ENCODE measurements at regions not wholly inside any gene's neighbourhood (a gene's known extent, or its start where the extent isn't known, plus 50 kb on each side); places are given as distances from the start of the nearest gene placed in this dataset.

- H3K4me1 Mint-ChIP-seq = no peaks in the 10 kb centered on the region
- H3K27ac Mint-ChIP-seq = no peak overlapping the region
- H3K36me3 Mint-ChIP-seq = no peaks in the 10 kb centered on the region
- H3K9me3 Mint-ChIP-seq = no peaks in the 10 kb centered on the region
- DNase-seq = no peak
- no peak overlapping the region for H3K4me3 Mint-ChIP-seq
- no peaks in the 10 kb centered on the region for H3K27me3 Mint-ChIP-seq
Observed at GRCh38 chr1:59096501-59096900, 200.4 kb upstream of the FGGY start.

- Mint-ChIP-seq H3K27me3 (no peaks in the 10 kb centered on the region), H3K9me3 (no peaks in the 10 kb centered on the region), H3K27ac (no peak overlapping the region), H3K4me3 (no peak overlapping the region), H3K36me3 (no peaks in the 10 kb centered on the region), H3K4me1 (no peaks in the 10 kb centered on the region)
- no peak for DNase-seq
Observed at GRCh38 chr1:59098655-59099054, 198.2 kb upstream of the FGGY start.

GRCh38 chr1:59100708-59101374 is 196.1 kb upstream of the FGGY start:
- H3K27me3 Mint-ChIP-seq = no peaks in the 10 kb centered on the region
- DNase-seq = no peak
- H3K9me3 Mint-ChIP-seq = no peaks in the 10 kb centered on the region
- no peak overlapping the region for H3K27ac Mint-ChIP-seq
- H3K4me3 Mint-ChIP-seq = no peak overlapping the region
- no peaks in the 10 kb centered on the region for H3K36me3 Mint-ChIP-seq
- no peaks in the 10 kb centered on the region for H3K4me1 Mint-ChIP-seq

GRCh38 chr1:59101518-59101917 is 195.4 kb upstream of the FGGY start:
- no peaks in the 10 kb centered on the region for H3K27me3 Mint-ChIP-seq
- no peak for DNase-seq
- H3K27ac Mint-ChIP-seq = no peak overlapping the region
- no peaks in the 10 kb centered on the region for H3K9me3 Mint-ChIP-seq
- H3K4me1 Mint-ChIP-seq = no peaks in the 10 kb centered on the region
- no peaks in the 10 kb centered on the region for H3K36me3 Mint-ChIP-seq
- no peak overlapping the region for H3K4me3 Mint-ChIP-seq

GRCh38 chr1:59103457-59103856 is 193.4 kb upstream of the FGGY start:
- Mint-ChIP-seq H3K27me3 (no peaks in the 10 kb centered on the region), H3K36me3 (no peaks in the 10 kb centered on the region), H3K27ac (no peak overlapping the region), H3K9me3 (no peaks in the 10 kb centered on the region), H3K4me3 (no peak overlapping the region), H3K4me1 (no peaks in the 10 kb centered on the region)
- no peak for DNase-seq

GRCh38 chr1:59104191-59104760 is 192.6 kb upstream of the FGGY start:
- Mint-ChIP-seq H3K9me3 (no peaks in the 10 kb centered on the region), H3K27me3 (no peaks in the 10 kb centered on the region), H3K4me1 (no peaks in the 10 kb centered on the region), H3K36me3 (no peaks in the 10 kb centered on the region), H3K4me3 (no peak overlapping the region), H3K27ac (no peak overlapping the region)
- DNase-seq = no peak

- Mint-ChIP-seq H3K27ac (no peak overlapping the region), H3K27me3 (no peaks in the 10 kb centered on the region), H3K4me3 (no peak overlapping the region), H3K9me3 (no peaks in the 10 kb centered on the region), H3K36me3 (no peaks in the 10 kb centered on the region), H3K4me1 (no peaks in the 10 kb centered on the region)
- DNase-seq = no peak
Observed at GRCh38 chr1:59105548-59106507, 191.1 kb upstream of the FGGY start.

GRCh38 chr1:59107516-59107915 is 189.4 kb upstream of the FGGY start:
- no peaks in the 10 kb centered on the region for H3K36me3 Mint-ChIP-seq
- H3K27ac Mint-ChIP-seq = no peak overlapping the region
- H3K4me3 Mint-ChIP-seq = no peak overlapping the region
- H3K9me3 Mint-ChIP-seq = no peaks in the 10 kb centered on the region
- no peaks in the 10 kb centered on the region for H3K4me1 Mint-ChIP-seq
- H3K27me3 Mint-ChIP-seq = no peaks in the 10 kb centered on the region
- DNase-seq = no peak

- no peak for DNase-seq
- Mint-ChIP-seq H3K4me1 (no peaks in the 10 kb centered on the region), H3K36me3 (no peaks in the 10 kb centered on the region), H3K27ac (no peak overlapping the region), H3K9me3 (no peaks in the 10 kb centered on the region), H3K27me3 (no peaks in the 10 kb centered on the region), H3K4me3 (no peak overlapping the region)
Observed at GRCh38 chr1:59107916-59108315, 189.0 kb upstream of the FGGY start.

- Mint-ChIP-seq H3K27me3 (no peaks in the 10 kb centered on the region), H3K36me3 (no peaks in the 10 kb centered on the region), H3K4me3 (no peak overlapping the region), H3K27ac (no peak overlapping the region), H3K9me3 (no peaks in the 10 kb centered on the region), H3K4me1 (no peaks in the 10 kb centered on the region)
- no peak for DNase-seq
Observed at GRCh38 chr1:59108481-59109317, 188.2 kb upstream of the FGGY start.

- H3K27ac Mint-ChIP-seq = no peak overlapping the region
- no peaks in the 10 kb centered on the region for H3K27me3 Mint-ChIP-seq
- no peak for DNase-seq
- H3K4me3 Mint-ChIP-seq = no peak overlapping the region
- no peaks in the 10 kb centered on the region for H3K9me3 Mint-ChIP-seq
- no peaks in the 10 kb centered on the region for H3K4me1 Mint-ChIP-seq
- no peaks in the 10 kb centered on the region for H3K36me3 Mint-ChIP-seq
Observed at GRCh38 chr1:59110271-59110670, 186.6 kb upstream of the FGGY start.

- Mint-ChIP-seq H3K4me3 (no peak overlapping the region), H3K27ac (no peak overlapping the region), H3K27me3 (no peaks in the 10 kb centered on the region), H3K36me3 (no peaks in the 10 kb centered on the region), H3K4me1 (peaks cover 4% of the 10 kb centered on the region), H3K9me3 (no peaks in the 10 kb centered on the region)
- no peak for DNase-seq
Observed at GRCh38 chr1:59113876-59114457, 182.9 kb upstream of the FGGY start.

GRCh38 chr1:59115865-59116264 is 181.0 kb upstream of the FGGY start:
- no peak for DNase-seq
- H3K27ac Mint-ChIP-seq = no peak overlapping the region
- H3K4me3 Mint-ChIP-seq = no peak overlapping the region
- peaks cover 4% of the 10 kb centered on the region for H3K4me1 Mint-ChIP-seq
- no peaks in the 10 kb centered on the region for H3K27me3 Mint-ChIP-seq
- H3K36me3 Mint-ChIP-seq = no peaks in the 10 kb centered on the region
- H3K9me3 Mint-ChIP-seq = no peaks in the 10 kb centered on the region

GRCh38 chr1:59116920-59117542 is 179.9 kb upstream of the FGGY start:
- H3K27me3 Mint-ChIP-seq = no peaks in the 10 kb centered on the region
- H3K36me3 Mint-ChIP-seq = no peaks in the 10 kb centered on the region
- peaks cover 4% of the 10 kb centered on the region for H3K4me1 Mint-ChIP-seq
- no peaks in the 10 kb centered on the region for H3K9me3 Mint-ChIP-seq
- DNase-seq = peak; percentile 4
- H3K4me3 Mint-ChIP-seq = no peak overlapping the region
- H3K27ac Mint-ChIP-seq = no peak overlapping the region
